ENCODE measurements at regions not wholly inside any gene's neighbourhood (a gene's known extent, or its start where the extent isn't known, plus 50 kb on each side); places are given as distances from the start of the nearest gene placed in this dataset.

DNA sequence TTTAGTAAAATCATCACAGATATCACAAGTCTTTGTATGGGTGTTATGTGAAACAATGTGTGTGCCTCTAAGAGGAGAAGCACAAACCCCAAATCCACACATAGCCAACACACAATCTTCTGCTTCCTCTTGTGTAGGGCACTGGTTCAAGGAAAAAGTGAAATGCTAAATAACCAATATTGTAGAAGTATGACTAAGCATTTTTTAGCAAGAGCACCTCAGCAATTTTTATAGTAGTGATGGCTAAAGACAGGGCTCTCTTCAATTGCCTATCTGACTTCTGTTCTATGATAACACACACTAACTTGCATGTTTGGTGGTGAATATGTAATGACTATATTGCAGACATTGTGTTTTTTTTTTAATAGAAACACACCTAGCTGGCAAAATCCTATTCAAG lies 997.9 kb upstream of the ALCAM start:
- in situ Hi-C loops (cut with HindIII; ENCODE audit: low pct_unique_long_range_greater_than_20kb, low sequenced_read_pairs) = no loop called here
- no peak for DNase-seq (ENCODE audit: low read depth, low spot score)
- H3K27ac ChIP-seq (ENCODE audit: low read length) = no peak overlapping the region
- no peak overlapping the region for H3K4me3 ChIP-seq (ENCODE audit: low read depth in 2 of 2, low read length in 2 of 2)
- no peaks in the 10 kb centered on the region for H3K9me3 ChIP-seq (ENCODE audit: control insufficient read depth, insufficient read depth, low read depth, low read length)
- no peaks in the 10 kb centered on the region for H3K4me1 ChIP-seq (ENCODE audit: control insufficient read depth, insufficient read depth, low read length)
- intact Hi-C loops (cut with micrococcal nuclease; ENCODE audit: unreplicated experiment) = no loop called here
- CTCF ChIA-PET = no interaction called here
- BruUV-seq (replicated peaks) = no TSS peak
- TF ChIP-seq TCF7L2 (IDR thresholded peaks at IDR 0.05; ENCODE audit: low read depth, low read length) (no peak), POLR2AphosphoS5 (IDR thresholded peaks at IDR 0.05; ENCODE audit: low read depth, low read length) (no peak), SIN3A (IDR thresholded peaks at IDR 0.05; ENCODE audit: borderline replicate concordance, insufficient read depth, low read depth, low read length) (no peak)
- TF ChIP-seq, protein P1, sequence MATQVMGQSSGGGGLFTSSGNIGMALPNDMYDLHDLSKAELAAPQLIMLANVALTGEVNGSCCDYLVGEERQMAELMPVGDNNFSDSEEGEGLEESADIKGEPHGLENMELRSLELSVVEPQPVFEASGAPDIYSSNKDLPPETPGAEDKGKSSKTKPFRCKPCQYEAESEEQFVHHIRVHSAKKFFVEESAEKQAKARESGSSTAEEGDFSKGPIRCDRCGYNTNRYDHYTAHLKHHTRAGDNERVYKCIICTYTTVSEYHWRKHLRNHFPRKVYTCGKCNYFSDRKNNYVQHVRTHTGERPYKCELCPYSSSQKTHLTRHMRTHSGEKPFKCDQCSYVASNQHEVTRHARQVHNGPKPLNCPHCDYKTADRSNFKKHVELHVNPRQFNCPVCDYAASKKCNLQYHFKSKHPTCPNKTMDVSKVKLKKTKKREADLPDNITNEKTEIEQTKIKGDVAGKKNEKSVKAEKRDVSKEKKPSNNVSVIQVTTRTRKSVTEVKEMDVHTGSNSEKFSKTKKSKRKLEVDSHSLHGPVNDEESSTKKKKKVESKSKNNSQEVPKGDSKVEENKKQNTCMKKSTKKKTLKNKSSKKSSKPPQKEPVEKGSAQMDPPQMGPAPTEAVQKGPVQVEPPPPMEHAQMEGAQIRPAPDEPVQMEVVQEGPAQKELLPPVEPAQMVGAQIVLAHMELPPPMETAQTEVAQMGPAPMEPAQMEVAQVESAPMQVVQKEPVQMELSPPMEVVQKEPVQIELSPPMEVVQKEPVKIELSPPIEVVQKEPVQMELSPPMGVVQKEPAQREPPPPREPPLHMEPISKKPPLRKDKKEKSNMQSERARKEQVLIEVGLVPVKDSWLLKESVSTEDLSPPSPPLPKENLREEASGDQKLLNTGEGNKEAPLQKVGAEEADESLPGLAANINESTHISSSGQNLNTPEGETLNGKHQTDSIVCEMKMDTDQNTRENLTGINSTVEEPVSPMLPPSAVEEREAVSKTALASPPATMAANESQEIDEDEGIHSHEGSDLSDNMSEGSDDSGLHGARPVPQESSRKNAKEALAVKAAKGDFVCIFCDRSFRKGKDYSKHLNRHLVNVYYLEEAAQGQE (IDR thresholded peaks at IDR 0.05; ENCODE audit: insufficient read depth in 1 of 2, low read depth in 2 of 2, low read length in 1 of 2) = no peak
- TF ChIP-seq, protein P2, sequence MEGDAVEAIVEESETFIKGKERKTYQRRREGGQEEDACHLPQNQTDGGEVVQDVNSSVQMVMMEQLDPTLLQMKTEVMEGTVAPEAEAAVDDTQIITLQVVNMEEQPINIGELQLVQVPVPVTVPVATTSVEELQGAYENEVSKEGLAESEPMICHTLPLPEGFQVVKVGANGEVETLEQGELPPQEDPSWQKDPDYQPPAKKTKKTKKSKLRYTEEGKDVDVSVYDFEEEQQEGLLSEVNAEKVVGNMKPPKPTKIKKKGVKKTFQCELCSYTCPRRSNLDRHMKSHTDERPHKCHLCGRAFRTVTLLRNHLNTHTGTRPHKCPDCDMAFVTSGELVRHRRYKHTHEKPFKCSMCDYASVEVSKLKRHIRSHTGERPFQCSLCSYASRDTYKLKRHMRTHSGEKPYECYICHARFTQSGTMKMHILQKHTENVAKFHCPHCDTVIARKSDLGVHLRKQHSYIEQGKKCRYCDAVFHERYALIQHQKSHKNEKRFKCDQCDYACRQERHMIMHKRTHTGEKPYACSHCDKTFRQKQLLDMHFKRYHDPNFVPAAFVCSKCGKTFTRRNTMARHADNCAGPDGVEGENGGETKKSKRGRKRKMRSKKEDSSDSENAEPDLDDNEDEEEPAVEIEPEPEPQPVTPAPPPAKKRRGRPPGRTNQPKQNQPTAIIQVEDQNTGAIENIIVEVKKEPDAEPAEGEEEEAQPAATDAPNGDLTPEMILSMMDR (IDR thresholded peaks at IDR 0.05) = no peak
- H3K36me3 ChIP-seq (ENCODE audit: control insufficient read depth, insufficient read depth, low read length) = no peaks in the 10 kb centered on the region
- ATAC-seq = no peak
- POLR2A ChIA-PET = no interaction called here
- H3K27me3 ChIP-seq (ENCODE audit: control insufficient read depth, insufficient read depth, low read length) = no peaks in the 10 kb centered on the region

DNA sequence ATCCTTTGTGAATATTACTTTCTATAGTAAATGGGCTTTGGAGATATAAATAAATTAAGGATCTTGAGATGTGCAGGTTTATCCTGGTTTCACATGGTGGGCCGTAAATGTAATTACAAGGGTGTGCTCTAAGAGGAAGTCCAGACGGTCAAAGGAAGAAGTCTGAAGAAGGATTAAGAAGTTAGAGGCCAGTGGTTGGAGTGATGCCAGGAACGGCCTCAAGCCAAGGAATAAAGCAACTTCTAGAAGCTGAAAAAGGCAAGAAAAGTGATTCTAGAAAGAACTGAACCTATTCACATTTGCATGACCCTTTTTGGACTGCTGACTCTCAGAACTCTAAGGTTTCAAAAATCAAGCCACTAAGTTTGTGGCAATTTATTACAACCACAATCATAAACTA lies 981.3 kb upstream of the ALCAM start:
- DNase-seq (ENCODE audit: low read depth, low spot score) (no peak), ATAC-seq (no peak)
- Histone ChIP-seq H3K9me3 (ENCODE audit: control insufficient read depth, insufficient read depth, low read depth, low read length) (no peaks in the 10 kb centered on the region), H3K27me3 (ENCODE audit: control insufficient read depth, insufficient read depth, low read length) (no peaks in the 10 kb centered on the region), H3K4me3 (ENCODE audit: low read depth in 2 of 2, low read length in 2 of 2) (no peak overlapping the region), H3K4me1 (ENCODE audit: control insufficient read depth, insufficient read depth, low read length) (no peaks in the 10 kb centered on the region), H3K36me3 (ENCODE audit: control insufficient read depth, insufficient read depth, low read length) (no peaks in the 10 kb centered on the region), H3K27ac (ENCODE audit: low read length) (no peak overlapping the region)
- TF ChIP-seq, protein P1 (IDR thresholded peaks at IDR 0.05; ENCODE audit: insufficient read depth in 1 of 2, low read depth in 2 of 2, low read length in 1 of 2) = no peak
- TF ChIP-seq, protein P2 (IDR thresholded peaks at IDR 0.05) = no peak
- TF ChIP-seq POLR2AphosphoS5 (IDR thresholded peaks at IDR 0.05; ENCODE audit: low read depth, low read length) (no peak), TCF7L2 (IDR thresholded peaks at IDR 0.05; ENCODE audit: low read depth, low read length) (no peak), SIN3A (IDR thresholded peaks at IDR 0.05; ENCODE audit: borderline replicate concordance, insufficient read depth, low read depth, low read length) (no peak)
- in situ Hi-C loops (cut with HindIII; ENCODE audit: low pct_unique_long_range_greater_than_20kb, low sequenced_read_pairs) (no loop called here), intact Hi-C loops (cut with micrococcal nuclease; ENCODE audit: unreplicated experiment) (no loop called here)
- POLR2A ChIA-PET = no interaction called here
- no TSS peak for BruUV-seq (replicated peaks)
- CTCF ChIA-PET = no interaction called here
